ENCODE measurements at regions not wholly inside any gene's neighbourhood (a gene's known extent, or its start where the extent isn't known, plus 50 kb on each side); places are given as distances from the start of the nearest gene placed in this dataset.

DNA sequence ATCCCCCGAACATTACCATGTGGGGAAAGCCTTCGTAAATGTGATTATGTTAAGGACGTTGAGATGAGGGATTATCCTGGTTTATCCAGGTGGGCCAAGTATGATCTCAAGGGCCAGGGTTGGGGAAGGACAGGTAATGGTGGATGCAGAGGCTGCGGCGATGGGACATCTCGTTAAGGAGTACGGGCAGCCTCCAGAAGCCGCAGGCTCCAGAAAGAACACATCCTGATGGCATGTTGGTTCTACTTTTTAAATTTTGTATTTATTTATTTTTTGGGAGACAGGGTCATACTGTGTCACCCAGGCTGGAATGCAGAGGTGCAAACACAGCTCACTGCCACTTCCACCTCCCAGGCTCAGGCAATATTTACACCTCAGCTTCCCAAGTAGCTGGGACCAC, 86.2 kb upstream of the RAB6C start:
- TF ChIP-seq CTCF (IDR thresholded peaks at IDR 0.05) (no peak), POLR2A (IDR thresholded peaks at IDR 0.05) (no peak), POLR2AphosphoS5 (IDR thresholded peaks at IDR 0.05) (no peak)

All from gastroesophageal sphincter (tissue), 3 donors.